ENCODE measurements at regions not wholly inside any gene's neighbourhood (a gene's known extent, or its start where the extent isn't known, plus 50 kb on each side); places are given as distances from the start of the nearest gene placed in this dataset.

GRCh38 chr3:31370681-31371080, 162.0 kb upstream of the STT3B start:
- TF ChIP-seq EZH2 (IDR thresholded peaks at IDR 0.05) (no peak), CTCF (IDR thresholded peaks at IDR 0.05) (no peak), EZH2phosphoT487 (IDR thresholded peaks at IDR 0.05) (no peak)

Data from neural progenitor cell (in vitro differentiated cells).